Chondrocyte (in vitro differentiated cells): ENCODE measurements at regions not wholly inside any gene's neighbourhood (a gene's known extent, or its start where the extent isn't known, plus 50 kb on each side); places are given as distances from the start of the nearest gene placed in this dataset.

Experiments used
- DNase-seq: peaks from one replicate; pipeline ENCODE4 v3.0.0; 2021; ENCODE audit warnings: mixed read lengths, low spot score
- H3K27ac Mint-ChIP-seq: one replicate; pipeline ENCODE4 v1.8.0; 2021; ENCODE audit warnings: mild to moderate bottlenecking, moderate library complexity, mixed read lengths; ENCODE audit not compliant: unreplicated experiment
- H3K27me3 Mint-ChIP-seq: 2 replicates; pipeline ENCODE4 v1.8.0; 2021; ENCODE audit warnings: low read depth, mixed read lengths
- H3K36me3 Mint-ChIP-seq: 2 replicates; pipeline ENCODE4 v1.8.0; 2021; ENCODE audit warnings: low read depth, mixed read lengths
- H3K4me1 Mint-ChIP-seq: 2 replicates; pipeline ENCODE4 v1.8.0; 2021; ENCODE audit warnings: low read depth, mild to moderate bottlenecking, mixed read lengths
- H3K4me3 Mint-ChIP-seq: one replicate; pipeline ENCODE4 v1.8.0; 2021; ENCODE audit warnings: mild to moderate bottlenecking, moderate library complexity, mixed read lengths; ENCODE audit not compliant: unreplicated experiment
- H3K9me3 Mint-ChIP-seq: 2 replicates; pipeline ENCODE4 v1.8.0; 2021; ENCODE audit warnings: low read depth, mixed read lengths
- CTCF ChIP-seq: fragments of 200-600 bp; sonication (generic); IDR thresholded peaks from 2 replicates; pipeline ENCODE4 v1.5.0; 2021; ENCODE audit warnings: antibody characterized with exemption, mild to moderate bottlenecking, moderate library complexity

- no peak for DNase-seq
- TF ChIP-seq CTCF, result no peak
- Mint-ChIP-seq H3K4me1 (no peaks in the 10 kb centered on the region), H3K4me3 (no peak overlapping the region), H3K27ac (no peak overlapping the region), H3K36me3 (peaks cover 4% of the 10 kb centered on the region), H3K9me3 (peaks cover 64% of the 10 kb centered on the region), H3K27me3 (no peaks in the 10 kb centered on the region)
Measured at GRCh38 chr13:18954254-18954653, 227.4 kb downstream of the TUBA3C start.

- TF ChIP-seq CTCF, result no peak
- no peak overlapping the region for H3K27ac Mint-ChIP-seq
- peaks cover 4% of the 10 kb centered on the region for H3K36me3 Mint-ChIP-seq
- peaks cover 59% of the 10 kb centered on the region for H3K9me3 Mint-ChIP-seq
- no peak for DNase-seq
- H3K27me3 Mint-ChIP-seq, result no peaks in the 10 kb centered on the region
- no peak overlapping the region for H3K4me3 Mint-ChIP-seq
- no peaks in the 10 kb centered on the region for H3K4me1 Mint-ChIP-seq
Measured at GRCh38 chr13:18953139-18953930, 228.3 kb downstream of the TUBA3C start.

- no peak overlapping the region for H3K4me3 Mint-ChIP-seq
- no peak overlapping the region for H3K27ac Mint-ChIP-seq
- DNase-seq, result peak; percentile 59
- TF ChIP-seq CTCF, result no peak
- H3K9me3 Mint-ChIP-seq, result peaks cover 61% of the 10 kb centered on the region
- H3K4me1 Mint-ChIP-seq, result no peaks in the 10 kb centered on the region
- peaks cover 4% of the 10 kb centered on the region for H3K36me3 Mint-ChIP-seq
- H3K27me3 Mint-ChIP-seq, result no peaks in the 10 kb centered on the region
Measured at GRCh38 chr13:18952225-18953016, 229.2 kb downstream of the TUBA3C start.

- H3K4me1 Mint-ChIP-seq, result no peaks in the 10 kb centered on the region
- no peaks in the 10 kb centered on the region for H3K27me3 Mint-ChIP-seq
- TF ChIP-seq CTCF, result no peak
- peak; percentile 85 for DNase-seq
- H3K36me3 Mint-ChIP-seq, result no peaks in the 10 kb centered on the region
- no peak overlapping the region for H3K4me3 Mint-ChIP-seq
- peaks cover 55% of the 10 kb centered on the region for H3K9me3 Mint-ChIP-seq
- no peak overlapping the region for H3K27ac Mint-ChIP-seq
Measured at GRCh38 chr13:18951412-18951811, 230.2 kb downstream of the TUBA3C start.

GRCh38 chr13:18949970-18950369, 231.7 kb downstream of the TUBA3C start:
- Mint-ChIP-seq H3K27ac (no peak overlapping the region), H3K4me3 (no peak overlapping the region), H3K36me3 (no peaks in the 10 kb centered on the region), H3K4me1 (no peaks in the 10 kb centered on the region), H3K27me3 (no peaks in the 10 kb centered on the region), H3K9me3 (peaks cover 49% of the 10 kb centered on the region)
- peak; percentile 71 for DNase-seq
- TF ChIP-seq CTCF, result no peak
